ENCODE measurements at regions not wholly inside any gene's neighbourhood (a gene's known extent, or its start where the extent isn't known, plus 50 kb on each side); places are given as distances from the start of the nearest gene placed in this dataset.

GRCh38 chr6:159359581-159360297, 190.5 kb downstream of the FNDC1 start:
- TF ChIP-seq CTCF (conservative IDR thresholded peaks at IDR 0.05; ENCODE audit: low read depth, low read length), result no peak
- no peak for DNase-seq (ENCODE audit: low read depth)
- H3K4me3 ChIP-seq (ENCODE audit: low read length), result no peak overlapping the region

GRCh38 chr6:159358562-159358961, 189.4 kb downstream of the FNDC1 start:
- TF ChIP-seq CTCF (conservative IDR thresholded peaks at IDR 0.05; ENCODE audit: low read depth, low read length), result no peak
- no peak overlapping the region for H3K4me3 ChIP-seq (ENCODE audit: low read length)
- no peak for DNase-seq (ENCODE audit: low read depth)

- TF ChIP-seq CTCF (conservative IDR thresholded peaks at IDR 0.05; ENCODE audit: low read depth, low read length), result no peak
- DNase-seq (ENCODE audit: low read depth), result no peak
- no peak overlapping the region for H3K4me3 ChIP-seq (ENCODE audit: low read length)
Measured at GRCh38 chr6:159357211-159357915, 188.2 kb downstream of the FNDC1 start.

GRCh38 chr6:159353193-159353592, 184.0 kb downstream of the FNDC1 start:
- no peak overlapping the region for H3K4me3 ChIP-seq (ENCODE audit: low read length)
- no peak for DNase-seq (ENCODE audit: low read depth)
- TF ChIP-seq CTCF (conservative IDR thresholded peaks at IDR 0.05; ENCODE audit: low read depth, low read length), result no peak

GRCh38 chr6:159351707-159352106, 182.5 kb downstream of the FNDC1 start:
- no peak overlapping the region for H3K4me3 ChIP-seq (ENCODE audit: low read length)
- TF ChIP-seq CTCF (conservative IDR thresholded peaks at IDR 0.05; ENCODE audit: low read depth, low read length), result no peak
- no peak for DNase-seq (ENCODE audit: low read depth)

GRCh38 chr6:159349915-159350314, 180.7 kb downstream of the FNDC1 start:
- TF ChIP-seq CTCF (conservative IDR thresholded peaks at IDR 0.05; ENCODE audit: low read depth, low read length), result no peak
- no peak for DNase-seq (ENCODE audit: low read depth)
- no peak overlapping the region for H3K4me3 ChIP-seq (ENCODE audit: low read length)

- no peak for TF ChIP-seq CTCF (conservative IDR thresholded peaks at IDR 0.05; ENCODE audit: low read depth, low read length)
- no peak for DNase-seq (ENCODE audit: low read depth)
- H3K4me3 ChIP-seq (ENCODE audit: low read length), result no peak overlapping the region
Measured at GRCh38 chr6:159343709-159344108, 174.5 kb downstream of the FNDC1 start.

Data from retinal pigment epithelial cell (primary cell).